DMS153 treated with DMSO at 0.1 percent for 48 hours (cell line): ENCODE measurements at regions not wholly inside any gene's neighbourhood (a gene's known extent, or its start where the extent isn't known, plus 50 kb on each side); places are given as distances from the start of the nearest gene placed in this dataset.
A peak's percentile ranks its signal among the peaks of the same experiment; 100 is the strongest.

ENCODE experiments used
- DNase-seq: peaks from one replicate; lab custom pipeline; 2025; ENCODE audit not compliant: unreplicated experiment; lab: John Stamatoyannopoulos, UW

- DNase-seq = no peak
These were observed 143.3 kb upstream of the TMTC4 start for GRCh38 chr13:100817928-100818327.

- DNase-seq = no peak
These were observed 141.0 kb upstream of the TMTC4 start for GRCh38 chr13:100815476-100816046.

GRCh38 chr13:100812982-100813584 is 138.5 kb upstream of the TMTC4 start:
- DNase-seq = no peak

GRCh38 chr13:100811928-100812327 is 137.3 kb upstream of the TMTC4 start:
- no peak for DNase-seq

GRCh38 chr13:100811024-100811865 is 136.7 kb upstream of the TMTC4 start:
- no peak for DNase-seq

DNA sequence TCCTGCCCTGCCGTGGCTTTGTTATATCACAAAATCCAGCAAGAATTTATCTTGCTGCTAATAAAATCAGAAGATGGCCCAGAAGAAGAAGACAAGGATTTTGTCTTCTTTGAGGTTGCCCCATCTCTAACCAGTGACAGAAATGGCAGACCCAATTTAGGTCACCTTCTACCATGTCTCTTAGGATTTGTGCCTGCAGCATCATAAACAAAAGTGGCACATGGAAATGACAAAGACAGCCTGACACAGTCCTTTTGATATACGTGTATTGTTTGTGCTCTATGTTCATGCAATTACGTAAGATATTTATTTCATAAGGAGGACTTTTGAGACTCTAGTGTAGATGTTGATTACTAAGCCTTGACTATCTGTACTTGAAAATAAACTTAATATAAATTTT is 135.9 kb upstream of the TMTC4 start:
- DNase-seq = no peak

- no peak for DNase-seq
These were observed 135.3 kb upstream of the TMTC4 start for GRCh38 chr13:100809856-100810255.

DNA sequence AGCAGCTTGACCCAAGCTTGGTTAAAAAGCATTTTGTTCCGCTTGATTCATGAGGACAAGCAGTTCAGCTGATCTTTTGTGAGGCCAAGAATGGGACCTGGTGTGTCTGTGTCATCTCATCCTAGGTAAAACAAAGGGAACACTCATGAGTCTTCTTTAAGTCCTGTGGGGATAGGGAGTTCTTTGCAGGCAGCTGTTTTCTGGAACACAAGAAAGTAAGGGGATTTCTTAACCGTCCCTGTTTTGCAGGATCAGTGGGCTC is 134.5 kb upstream of the TMTC4 start:
- no peak for DNase-seq

- DNase-seq = no peak
These were observed 133.9 kb upstream of the TMTC4 start for GRCh38 chr13:100808330-100809128.

DNA sequence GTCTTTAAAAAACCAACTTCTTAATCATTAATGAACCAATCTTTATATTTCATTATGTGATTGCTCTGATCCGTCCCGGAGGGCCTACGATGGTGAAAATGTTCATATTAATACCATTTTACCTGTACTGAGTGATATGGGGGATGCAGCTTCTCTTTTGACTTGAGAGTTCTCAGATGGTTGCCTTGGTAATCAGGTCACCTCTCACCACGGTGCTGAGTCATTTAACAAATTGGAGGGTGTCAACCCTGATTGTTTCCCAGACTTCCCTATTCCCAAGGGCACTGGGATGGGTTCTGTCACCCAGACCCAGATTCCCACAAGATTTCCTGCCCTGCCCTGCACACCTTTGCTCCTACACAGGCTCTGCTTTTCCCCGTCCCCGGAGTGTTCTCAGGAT is 128.5 kb upstream of the TMTC4 start:
- no peak for DNase-seq

DNA sequence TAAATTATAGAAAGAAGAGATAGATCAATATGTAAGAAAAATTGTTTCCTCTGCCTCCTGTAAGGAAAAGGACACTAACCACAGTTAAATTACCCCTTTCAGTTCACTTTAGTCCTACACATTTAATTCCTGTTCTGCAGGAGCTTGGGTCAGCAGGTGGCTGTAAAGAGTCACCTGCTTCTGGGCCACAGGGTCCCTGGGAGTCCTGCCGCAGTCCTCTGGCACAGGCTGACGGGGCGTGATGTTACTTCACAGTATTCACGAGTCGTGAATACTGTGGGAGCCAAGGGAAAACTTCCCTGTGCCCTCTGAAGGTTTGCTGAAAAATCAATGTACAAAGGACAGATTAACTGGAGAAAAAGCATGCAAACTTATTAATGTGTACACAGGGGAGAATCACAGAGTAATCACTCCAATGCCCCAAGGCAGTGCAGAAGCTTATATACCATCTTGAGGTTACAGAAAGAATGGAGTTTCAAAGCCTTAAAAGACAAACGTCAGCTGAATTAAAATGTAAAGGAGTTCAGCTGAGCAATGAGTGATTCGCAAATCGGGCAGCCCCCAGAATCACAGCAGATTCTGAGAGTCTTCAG is 125.8 kb upstream of the TMTC4 start:
- DNase-seq = no peak

- no peak for DNase-seq
These were observed 124.3 kb upstream of the TMTC4 start for GRCh38 chr13:100798739-100799361.

- DNase-seq = no peak
These were observed 123.3 kb upstream of the TMTC4 start for GRCh38 chr13:100797921-100798320.

DNA sequence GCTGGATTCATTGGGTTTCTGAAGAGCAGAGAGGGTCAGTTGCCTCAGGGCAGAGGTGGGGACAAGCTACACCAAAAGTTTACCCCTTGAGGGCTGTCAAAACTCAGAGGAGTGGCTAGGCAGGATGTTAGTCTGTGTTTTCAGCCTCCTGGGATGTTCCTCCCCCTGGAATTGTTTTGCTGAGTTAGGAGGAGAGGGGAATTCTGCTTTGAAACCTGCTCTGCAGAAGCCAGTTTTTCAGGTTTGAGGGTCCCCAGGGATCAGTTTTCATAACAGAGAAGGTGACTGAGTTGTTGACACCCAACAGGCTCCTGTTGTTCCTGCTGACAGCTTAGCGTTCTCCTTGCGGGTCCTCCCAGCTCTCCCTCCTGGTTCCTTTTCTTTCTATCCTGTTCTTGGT is 121.9 kb upstream of the TMTC4 start:
- DNase-seq = no peak

DNA sequence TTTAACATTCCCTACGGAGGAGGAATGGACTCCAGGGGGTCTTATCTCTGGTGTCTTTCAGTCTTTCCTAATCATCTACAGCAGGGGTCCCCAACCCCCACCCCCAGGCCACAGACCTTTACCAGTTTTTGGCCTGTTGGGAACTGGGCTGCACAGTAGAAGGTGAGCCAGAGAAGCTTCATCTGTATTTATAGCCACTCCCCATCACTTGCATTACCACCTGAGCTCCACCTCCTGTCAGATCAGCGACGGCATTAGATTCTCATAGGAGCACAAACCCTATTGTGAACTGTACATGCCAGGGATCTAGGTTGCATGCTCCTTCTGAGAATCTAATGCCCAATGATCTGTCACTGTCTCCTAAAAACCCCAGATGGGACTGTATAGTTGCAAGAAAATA is 120.0 kb upstream of the TMTC4 start:
- no peak for DNase-seq

DNA sequence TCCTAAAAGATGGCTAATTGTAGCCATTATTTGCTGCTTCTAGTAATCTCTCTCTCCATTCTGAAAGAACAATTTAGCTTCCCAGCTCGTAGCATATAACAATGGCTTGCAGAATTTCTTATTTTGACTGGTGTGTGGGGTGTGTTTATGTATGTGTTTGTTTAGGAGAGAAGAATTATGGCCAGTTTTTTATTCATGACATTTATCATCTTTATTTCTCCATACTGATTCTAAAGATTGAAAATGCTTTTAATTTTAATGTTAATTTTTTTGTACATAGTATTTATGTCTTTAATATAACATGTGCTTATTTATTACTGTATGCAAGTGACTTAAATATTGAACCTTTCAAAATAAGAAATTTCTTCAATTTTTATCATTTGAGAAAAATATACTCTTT is 115.8 kb upstream of the TMTC4 start:
- no peak for DNase-seq

DNA sequence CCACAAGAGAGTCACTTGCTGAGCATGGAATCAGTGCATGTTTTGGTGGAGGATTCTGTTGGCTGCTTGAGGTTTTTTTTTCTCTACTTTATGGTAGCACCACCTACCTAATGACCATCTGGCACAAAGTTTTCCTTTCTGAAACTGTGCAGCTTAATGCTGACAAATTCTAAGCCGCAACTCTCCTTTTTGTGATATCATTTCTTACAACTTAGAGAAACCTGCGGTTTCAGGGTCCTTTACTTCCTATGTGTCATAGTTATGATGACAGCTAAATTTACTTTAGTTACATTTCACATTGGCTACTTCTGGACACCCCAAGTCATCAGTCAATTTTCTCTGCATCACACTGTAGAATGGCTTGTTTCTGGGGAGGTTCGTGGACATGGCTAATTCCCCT is 115.4 kb upstream of the TMTC4 start:
- no peak for DNase-seq

- peak; percentile 61 for DNase-seq
These were observed 114.9 kb upstream of the TMTC4 start for GRCh38 chr13:100789481-100789880.

DNA sequence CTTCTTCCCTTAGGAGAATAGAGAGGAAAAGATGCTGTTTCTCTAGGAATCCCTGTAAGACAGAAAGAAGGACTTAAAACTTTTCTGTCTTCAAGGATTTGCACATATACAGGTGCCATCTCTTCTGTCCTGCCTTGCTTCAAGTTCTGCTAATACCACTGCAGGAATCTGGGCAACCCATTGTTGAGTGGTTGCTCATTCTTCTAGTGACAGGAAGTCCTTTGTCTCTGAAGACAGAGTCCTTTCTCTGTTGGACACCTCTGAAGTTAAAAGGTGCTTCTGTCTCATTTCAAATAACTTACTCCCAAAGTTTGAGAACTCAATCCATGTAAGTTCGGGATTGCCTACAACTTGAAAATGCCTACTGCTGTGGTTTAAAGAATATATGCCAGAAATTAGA is 114.4 kb upstream of the TMTC4 start:
- no peak for DNase-seq

- DNase-seq = no peak
These were observed 113.9 kb upstream of the TMTC4 start for GRCh38 chr13:100788540-100788939.

DNA sequence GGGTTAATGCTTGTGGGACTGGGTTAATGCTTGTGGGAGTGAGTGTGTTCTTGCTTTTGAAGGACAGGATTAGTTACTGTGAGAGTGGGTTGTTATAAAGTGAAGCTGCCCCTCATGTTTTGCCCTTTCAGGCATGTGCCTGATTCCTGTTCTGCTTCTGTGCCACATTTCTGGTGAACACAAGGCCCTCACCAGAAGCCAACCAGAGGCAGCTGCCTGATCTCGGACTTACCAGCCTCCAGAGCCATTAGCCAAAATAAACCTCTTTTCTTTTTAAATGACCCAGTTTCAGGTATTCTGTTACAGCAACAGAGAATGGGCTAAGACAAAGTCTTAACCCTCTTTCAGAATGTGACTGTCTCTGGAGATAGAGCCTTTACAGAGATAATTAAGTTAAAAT is 113.3 kb upstream of the TMTC4 start:
- DNase-seq = no peak
